Lower leg skin (tissue), 3 donors: ENCODE measurements at regions not wholly inside any gene's neighbourhood (a gene's known extent, or its start where the extent isn't known, plus 50 kb on each side); places are given as distances from the start of the nearest gene placed in this dataset.

ENCODE experiments used
- POLR2A ChIP-seq, 2 donors: fragments of 450-650 bp; IDR thresholded peaks; one replicate each; pipeline ENCODE4 v1.6.1; 2016 to 2017; ENCODE audit warnings: antibody characterized with exemption in 2 of 2, mild to moderate bottlenecking in 1 of 2, moderate library complexity in 1 of 2
- TF ChIP-seq, protein P1 (sequence below), 3 donors: fragments of 450-650 bp; IDR thresholded peaks; one replicate each; pipeline ENCODE4 v1.5.1; 2016; ENCODE audit warnings: antibody characterized with exemption in 3 of 3, mild to moderate bottlenecking in 3 of 3, moderate library complexity in 2 of 3

- TF ChIP-seq, protein P1, sequence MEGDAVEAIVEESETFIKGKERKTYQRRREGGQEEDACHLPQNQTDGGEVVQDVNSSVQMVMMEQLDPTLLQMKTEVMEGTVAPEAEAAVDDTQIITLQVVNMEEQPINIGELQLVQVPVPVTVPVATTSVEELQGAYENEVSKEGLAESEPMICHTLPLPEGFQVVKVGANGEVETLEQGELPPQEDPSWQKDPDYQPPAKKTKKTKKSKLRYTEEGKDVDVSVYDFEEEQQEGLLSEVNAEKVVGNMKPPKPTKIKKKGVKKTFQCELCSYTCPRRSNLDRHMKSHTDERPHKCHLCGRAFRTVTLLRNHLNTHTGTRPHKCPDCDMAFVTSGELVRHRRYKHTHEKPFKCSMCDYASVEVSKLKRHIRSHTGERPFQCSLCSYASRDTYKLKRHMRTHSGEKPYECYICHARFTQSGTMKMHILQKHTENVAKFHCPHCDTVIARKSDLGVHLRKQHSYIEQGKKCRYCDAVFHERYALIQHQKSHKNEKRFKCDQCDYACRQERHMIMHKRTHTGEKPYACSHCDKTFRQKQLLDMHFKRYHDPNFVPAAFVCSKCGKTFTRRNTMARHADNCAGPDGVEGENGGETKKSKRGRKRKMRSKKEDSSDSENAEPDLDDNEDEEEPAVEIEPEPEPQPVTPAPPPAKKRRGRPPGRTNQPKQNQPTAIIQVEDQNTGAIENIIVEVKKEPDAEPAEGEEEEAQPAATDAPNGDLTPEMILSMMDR (IDR thresholded peaks at IDR 0.05) = no peak
- no peak for TF ChIP-seq POLR2A (IDR thresholded peaks at IDR 0.05)
These were observed 398.7 kb downstream of the BTG1 start for GRCh38 chr12:91746976-91747375.
